Testis (tissue), 2 donors: ENCODE measurements at regions not wholly inside any gene's neighbourhood (a gene's known extent, or its start where the extent isn't known, plus 50 kb on each side); places are given as distances from the start of the nearest gene placed in this dataset.
"Not testable (repeated sequence)": the region's sequence is repeated elsewhere in the genome, so short reads cannot be mapped to it uniquely, and the experiment has no call there.

Source experiments
- CTCF ChIP-seq, 3 experiments: fragments of 450-650 bp in 2 of 3; fragments of 200-600 bp in 1 of 3; sonication (generic) in 1 of 3; IDR thresholded peaks; one replicate each; pipeline ENCODE4 v1.5.1; 2016 to 2019; ENCODE audit warnings: antibody characterized with exemption in 3 of 3, mild to moderate bottlenecking in 2 of 3, moderate library complexity in 1 of 3
- POLR2A ChIP-seq: fragments of 450-650 bp; IDR thresholded peaks from one replicate; pipeline ENCODE4 v1.6.1; 2017; ENCODE audit warnings: antibody characterized with exemption, mild to moderate bottlenecking, moderate library complexity

- TF ChIP-seq CTCF (IDR thresholded peaks at IDR 0.05); POLR2A: not testable (repeated sequence)
These were observed 1205.0 kb upstream of the PABPC4L start for GRCh38 chr4:135406597-135406996.
